ENCODE measurements at regions not wholly inside any gene's neighbourhood (a gene's known extent, or its start where the extent isn't known, plus 50 kb on each side); places are given as distances from the start of the nearest gene placed in this dataset.

- TF ChIP-seq, protein P1, sequence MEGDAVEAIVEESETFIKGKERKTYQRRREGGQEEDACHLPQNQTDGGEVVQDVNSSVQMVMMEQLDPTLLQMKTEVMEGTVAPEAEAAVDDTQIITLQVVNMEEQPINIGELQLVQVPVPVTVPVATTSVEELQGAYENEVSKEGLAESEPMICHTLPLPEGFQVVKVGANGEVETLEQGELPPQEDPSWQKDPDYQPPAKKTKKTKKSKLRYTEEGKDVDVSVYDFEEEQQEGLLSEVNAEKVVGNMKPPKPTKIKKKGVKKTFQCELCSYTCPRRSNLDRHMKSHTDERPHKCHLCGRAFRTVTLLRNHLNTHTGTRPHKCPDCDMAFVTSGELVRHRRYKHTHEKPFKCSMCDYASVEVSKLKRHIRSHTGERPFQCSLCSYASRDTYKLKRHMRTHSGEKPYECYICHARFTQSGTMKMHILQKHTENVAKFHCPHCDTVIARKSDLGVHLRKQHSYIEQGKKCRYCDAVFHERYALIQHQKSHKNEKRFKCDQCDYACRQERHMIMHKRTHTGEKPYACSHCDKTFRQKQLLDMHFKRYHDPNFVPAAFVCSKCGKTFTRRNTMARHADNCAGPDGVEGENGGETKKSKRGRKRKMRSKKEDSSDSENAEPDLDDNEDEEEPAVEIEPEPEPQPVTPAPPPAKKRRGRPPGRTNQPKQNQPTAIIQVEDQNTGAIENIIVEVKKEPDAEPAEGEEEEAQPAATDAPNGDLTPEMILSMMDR (IDR thresholded peaks at IDR 0.05; ENCODE audit: low read depth, low read length): no peak
- no peak overlapping the region for H3K4me3 ChIP-seq (ENCODE audit: low read depth, low read length)
Measured at GRCh38 chr7:46486256-46487206, 565.5 kb upstream of the IGFBP3 start.

DNA sequence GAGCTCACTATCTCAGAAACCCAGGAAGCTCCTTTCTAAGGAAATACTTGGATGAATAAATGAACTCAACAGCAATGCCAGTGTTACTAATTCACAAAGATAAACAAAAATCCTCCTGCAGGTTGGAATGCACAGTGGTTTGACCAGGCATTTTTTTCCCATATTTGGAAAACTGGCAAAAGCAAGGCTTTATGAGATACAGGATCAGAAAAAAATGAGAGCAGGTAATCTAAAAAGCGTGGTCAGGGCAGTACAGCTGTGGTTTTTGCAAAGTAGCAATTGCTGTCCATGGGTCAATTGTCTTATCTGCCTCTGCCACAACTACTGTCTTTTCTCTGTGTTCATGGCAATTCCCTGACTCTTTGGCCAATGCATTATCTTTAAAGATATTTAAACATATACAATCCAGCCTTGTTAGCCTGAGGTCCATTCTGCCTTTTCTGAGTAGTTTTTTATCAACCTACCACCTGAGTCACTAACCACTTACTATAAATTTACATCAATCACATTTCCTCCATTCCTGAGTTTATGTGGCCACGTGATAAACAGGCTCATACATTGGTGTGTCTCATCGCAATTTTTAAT lies 564.5 kb upstream of the IGFBP3 start:
- H3K4me3 ChIP-seq (ENCODE audit: low read depth, low read length): no peak overlapping the region
- TF ChIP-seq, protein P1 (IDR thresholded peaks at IDR 0.05; ENCODE audit: low read depth, low read length): no peak

DNA sequence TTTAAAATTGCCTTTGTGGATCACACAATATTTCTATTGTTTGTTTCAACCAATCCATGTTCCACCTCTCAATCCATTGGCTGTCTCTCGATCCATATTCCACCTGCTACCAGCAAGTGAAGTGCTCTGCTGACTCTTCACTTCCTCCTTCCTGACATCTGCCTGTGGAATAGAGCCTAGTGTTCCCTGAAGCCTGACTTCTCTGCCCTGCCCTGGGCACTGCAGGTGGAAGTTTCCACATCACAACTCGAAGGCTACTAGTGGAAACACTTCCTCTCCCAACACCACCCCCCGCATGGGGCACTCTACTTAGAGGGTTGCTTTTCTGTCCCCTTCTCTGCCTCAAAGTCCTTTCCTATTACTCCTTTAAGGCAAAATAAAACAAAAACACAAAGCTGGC lies 563.8 kb upstream of the IGFBP3 start:
- H3K4me3 ChIP-seq (ENCODE audit: low read depth, low read length): no peak overlapping the region
- TF ChIP-seq, protein P1 (IDR thresholded peaks at IDR 0.05; ENCODE audit: low read depth, low read length): no peak

DNA sequence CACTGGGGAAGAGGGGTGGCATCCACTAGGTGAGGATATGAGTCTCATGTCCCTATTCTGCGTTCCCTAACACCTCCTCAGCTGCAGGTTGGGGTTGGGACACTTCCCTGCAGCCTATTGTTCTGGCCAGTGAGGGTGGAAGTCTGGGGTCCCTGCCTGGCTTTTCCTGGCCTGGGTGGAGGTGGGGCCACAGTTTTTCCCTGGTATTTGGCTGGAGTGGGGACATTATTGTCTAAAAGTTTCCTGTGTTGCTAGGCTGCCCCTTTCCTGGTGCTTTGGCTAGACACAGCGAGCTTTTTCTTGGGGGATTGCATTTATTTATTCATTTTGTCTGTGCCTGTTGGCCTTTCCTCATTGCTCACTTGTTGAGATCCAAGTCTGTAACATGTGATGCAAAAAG lies 559.5 kb upstream of the IGFBP3 start:
- H3K4me3 ChIP-seq (ENCODE audit: low read depth, low read length): no peak overlapping the region
- TF ChIP-seq, protein P1 (IDR thresholded peaks at IDR 0.05; ENCODE audit: low read depth, low read length): no peak

DNA sequence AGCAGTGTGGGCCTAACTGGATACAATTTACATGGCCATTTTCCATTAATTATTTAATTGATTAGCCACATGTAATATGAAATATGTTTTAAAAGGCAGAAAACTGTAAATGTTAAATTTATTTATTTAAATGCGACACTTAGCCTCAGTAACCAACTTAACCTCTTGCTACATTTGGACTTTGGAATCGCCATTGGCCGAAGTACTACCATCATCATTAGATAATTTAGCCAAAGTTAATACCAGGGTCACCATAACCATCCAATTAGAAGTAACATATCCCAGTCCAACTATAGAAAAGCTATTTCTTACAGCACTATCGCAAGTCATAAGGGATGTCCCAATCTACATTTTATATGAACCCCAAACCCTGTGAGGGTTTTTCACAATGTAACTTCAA lies 558.6 kb upstream of the IGFBP3 start:
- no peak overlapping the region for H3K4me3 ChIP-seq (ENCODE audit: low read depth, low read length)
- TF ChIP-seq, protein P1 (IDR thresholded peaks at IDR 0.05; ENCODE audit: low read depth, low read length): no peak

GRCh38 chr7:46478046-46478445 lies 557.0 kb upstream of the IGFBP3 start:
- no peak overlapping the region for H3K4me3 ChIP-seq (ENCODE audit: low read depth, low read length)
- TF ChIP-seq, protein P1 (IDR thresholded peaks at IDR 0.05; ENCODE audit: low read depth, low read length): no peak

- TF ChIP-seq, protein P1 (IDR thresholded peaks at IDR 0.05; ENCODE audit: low read depth, low read length): no peak
- H3K4me3 ChIP-seq (ENCODE audit: low read depth, low read length): no peak overlapping the region
Measured at GRCh38 chr7:46468753-46469356, 547.8 kb upstream of the IGFBP3 start.

Data from WI38 (cell line).